ENCODE measurements at regions not wholly inside any gene's neighbourhood (a gene's known extent, or its start where the extent isn't known, plus 50 kb on each side); places are given as distances from the start of the nearest gene placed in this dataset.

DNA sequence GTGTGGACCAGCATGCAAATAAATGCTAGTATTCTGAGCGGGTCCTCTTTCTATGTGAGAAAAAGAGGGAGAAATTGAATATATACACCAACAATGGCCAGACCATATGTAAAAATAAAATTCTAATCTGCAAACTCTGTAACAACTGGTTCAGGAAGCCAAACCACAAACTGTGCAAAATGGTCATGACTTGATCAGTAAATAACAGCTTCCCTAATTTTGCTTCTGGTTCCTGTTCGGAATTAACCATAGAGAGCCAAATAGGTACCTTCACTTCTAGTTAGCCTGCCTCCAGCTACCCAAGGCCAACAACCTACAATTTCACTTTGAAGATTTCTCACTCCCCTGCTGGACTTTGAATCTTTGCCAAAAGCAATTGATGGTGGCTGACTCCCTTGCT, 1313.2 kb downstream of the ADGRL3 start (continued):
- TF ChIP-seq, protein P1, sequence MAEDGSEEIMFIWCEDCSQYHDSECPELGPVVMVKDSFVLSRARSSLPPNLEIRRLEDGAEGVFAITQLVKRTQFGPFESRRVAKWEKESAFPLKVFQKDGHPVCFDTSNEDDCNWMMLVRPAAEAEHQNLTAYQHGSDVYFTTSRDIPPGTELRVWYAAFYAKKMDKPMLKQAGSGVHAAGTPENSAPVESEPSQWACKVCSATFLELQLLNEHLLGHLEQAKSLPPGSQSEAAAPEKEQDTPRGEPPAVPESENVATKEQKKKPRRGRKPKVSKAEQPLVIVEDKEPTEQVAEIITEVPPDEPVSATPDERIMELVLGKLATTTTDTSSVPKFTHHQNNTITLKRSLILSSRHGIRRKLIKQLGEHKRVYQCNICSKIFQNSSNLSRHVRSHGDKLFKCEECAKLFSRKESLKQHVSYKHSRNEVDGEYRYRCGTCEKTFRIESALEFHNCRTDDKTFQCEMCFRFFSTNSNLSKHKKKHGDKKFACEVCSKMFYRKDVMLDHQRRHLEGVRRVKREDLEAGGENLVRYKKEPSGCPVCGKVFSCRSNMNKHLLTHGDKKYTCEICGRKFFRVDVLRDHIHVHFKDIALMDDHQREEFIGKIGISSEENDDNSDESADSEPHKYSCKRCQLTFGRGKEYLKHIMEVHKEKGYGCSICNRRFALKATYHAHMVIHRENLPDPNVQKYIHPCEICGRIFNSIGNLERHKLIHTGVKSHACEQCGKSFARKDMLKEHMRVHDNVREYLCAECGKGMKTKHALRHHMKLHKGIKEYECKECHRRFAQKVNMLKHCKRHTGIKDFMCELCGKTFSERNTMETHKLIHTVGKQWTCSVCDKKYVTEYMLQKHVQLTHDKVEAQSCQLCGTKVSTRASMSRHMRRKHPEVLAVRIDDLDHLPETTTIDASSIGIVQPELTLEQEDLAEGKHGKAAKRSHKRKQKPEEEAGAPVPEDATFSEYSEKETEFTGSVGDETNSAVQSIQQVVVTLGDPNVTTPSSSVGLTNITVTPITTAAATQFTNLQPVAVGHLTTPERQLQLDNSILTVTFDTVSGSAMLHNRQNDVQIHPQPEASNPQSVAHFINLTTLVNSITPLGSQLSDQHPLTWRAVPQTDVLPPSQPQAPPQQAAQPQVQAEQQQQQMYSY (CRISPR knock-in tag; IDR thresholded peaks at IDR 0.05): no peak
- TF ChIP-seq TBL1XR1 (IDR thresholded peaks at IDR 0.05; ENCODE audit: low read depth, low read length): no peak

GRCh38 chr4:62512271-62512670, 1312.1 kb downstream of the ADGRL3 start:
- Histone ChIP-seq H3K4me3 (no peak overlapping the region), H3K27me3 (replicated peaks in 1 of 2; ENCODE audit: control insufficient read depth in 2 of 2, insufficient read depth in 2 of 2, low read length in 1 of 2) (no peaks in the 10 kb centered on the region), H3K79me2 (ENCODE audit: control insufficient read depth, insufficient read depth, low read length) (no peaks in the 10 kb centered on the region), H3K36me3 (ENCODE audit: control insufficient read depth in 2 of 2, insufficient read depth in 2 of 2, low read length in 1 of 2) (no peaks in the 10 kb centered on the region), H3K27ac (ENCODE audit: control insufficient read depth, insufficient read depth) (no peak overlapping the region), H3K9ac (ENCODE audit: control insufficient read depth, insufficient read depth, low read length) (no peak overlapping the region), H3K9me3 (replicated peaks; ENCODE audit: control insufficient read depth, insufficient read depth, low read length) (no peaks in the 10 kb centered on the region), H3K4me2 (ENCODE audit: control insufficient read depth, insufficient read depth) (no peak overlapping the region), H4K20me1 (ENCODE audit: control insufficient read depth, insufficient read depth) (no peaks in the 10 kb centered on the region), H3K4me1 (ENCODE audit: control insufficient read depth, insufficient read depth, low read length) (no peaks in the 10 kb centered on the region), H2AFZ (ENCODE audit: control insufficient read depth, low read depth, low read length) (no peak overlapping the region)
- ChIA-PET SMC1A (ENCODE audit: uncharacterized antibody, unreplicated experiment) (no interaction called here), POLR2A (interaction anchor here (0.5 kb wide), 1 partner anchor 227 kb away, joined by 3 read pairs; no protein-coding TSS in a partner anchor), CTCF (no interaction called here), RAD21 (ENCODE audit: unreplicated experiment) (no interaction called here)
- DNase-seq (ENCODE audit: low read depth, low spot score) (no peak), FAIRE-seq (no peak), ATAC-seq (no peak)
- WGBS (ENCODE audit: insufficient coverage, insufficient replicate concordance, low lambda C conversion rate, missing lambda C conversion rate): 4% methylated on average over 3 of the region's 3 CpGs
- intact Hi-C loops (cut with micrococcal nuclease; ENCODE audit: unreplicated experiment): no loop called here
- TF ChIP-seq WRNIP1 (IDR thresholded peaks at IDR 0.05; ENCODE audit: borderline replicate concordance, low read depth, low read length) (no peak), RUNX3 (IDR thresholded peaks at IDR 0.05; ENCODE audit: low read length) (no peak), POU2F2 (IDR thresholded peaks at IDR 0.05; ENCODE audit: borderline replicate concordance, low read depth, low read length) (no peak), CHD4 (IDR thresholded peaks at IDR 0.05) (no peak), CEBPB (IDR thresholded peaks at IDR 0.05; ENCODE audit: borderline replicate concordance in 1 of 2, low read depth in 2 of 2, low read length in 2 of 2) (no peak), TBL1XR1 (IDR thresholded peaks at IDR 0.05; ENCODE audit: low read depth, low read length) (no peak), HDGF (IDR thresholded peaks at IDR 0.05) (no peak), SP1 (IDR thresholded peaks at IDR 0.05; ENCODE audit: low read depth, low read length) (no peak), NFYB (IDR thresholded peaks at IDR 0.05; ENCODE audit: insufficient read depth, low read depth, low read length) (no peak), MLLT1 (IDR thresholded peaks at IDR 0.05) (no peak)
- TF ChIP-seq, protein P1 (CRISPR knock-in tag; IDR thresholded peaks at IDR 0.05): no peak
- in situ Hi-C loops (cut with MboI): no loop called here
- no TSS peak for BruUV-seq (replicated peaks)

Measured in GM12878 (cell line).